GM19035 (cell line): ENCODE measurements at regions not wholly inside any gene's neighbourhood (a gene's known extent, or its start where the extent isn't known, plus 50 kb on each side); places are given as distances from the start of the nearest gene placed in this dataset.
"Not testable (repeated sequence)": the region's sequence is repeated elsewhere in the genome, so short reads cannot be mapped to it uniquely, and the experiment has no call there.

Experiments
- ATAC-seq: cut with Tn5 transposase; IDR thresholded peaks from one replicate; pipeline ENCODE4 v1.9.1; 2021; ENCODE audit not compliant: unreplicated experiment

DNA sequence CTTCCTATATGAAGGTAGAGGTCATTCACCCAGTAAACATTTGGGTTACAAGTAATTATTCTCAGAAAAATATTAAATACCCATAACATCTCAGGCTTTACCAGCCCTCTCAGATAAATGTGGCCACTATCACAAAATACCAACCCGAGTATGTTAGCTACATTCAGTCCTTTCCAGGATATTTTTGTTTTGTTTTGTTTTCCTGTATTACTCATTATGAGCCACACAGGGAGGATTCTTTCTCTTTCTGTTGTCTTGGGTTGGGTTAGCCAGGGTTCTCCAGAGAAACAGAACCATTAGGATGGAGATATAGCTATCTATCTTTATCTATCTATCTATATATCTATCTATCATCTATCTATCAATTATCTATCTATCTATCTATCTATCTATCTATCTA lies 947.6 kb upstream of the MDGA2 start:
- no peak for ATAC-seq

DNA sequence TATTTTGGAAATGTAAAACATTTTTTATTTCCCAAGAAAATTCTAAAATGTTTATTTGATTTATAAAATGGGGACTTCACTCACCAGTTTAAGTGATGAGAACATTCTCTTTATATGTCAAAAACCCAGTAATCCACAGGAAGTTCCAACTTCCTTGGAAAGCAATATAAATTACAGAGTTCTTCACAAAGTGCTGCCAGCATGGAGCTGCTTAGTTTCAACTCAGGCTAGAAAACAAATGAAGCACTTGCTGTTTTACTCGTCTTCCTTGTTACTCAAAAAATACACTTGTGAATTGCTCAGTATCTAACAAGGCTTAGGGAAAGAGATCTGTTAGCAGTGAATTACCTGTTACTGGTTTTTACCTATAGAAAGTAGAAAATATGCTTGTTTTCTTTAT lies 942.7 kb upstream of the MDGA2 start:
- ATAC-seq: no peak

DNA sequence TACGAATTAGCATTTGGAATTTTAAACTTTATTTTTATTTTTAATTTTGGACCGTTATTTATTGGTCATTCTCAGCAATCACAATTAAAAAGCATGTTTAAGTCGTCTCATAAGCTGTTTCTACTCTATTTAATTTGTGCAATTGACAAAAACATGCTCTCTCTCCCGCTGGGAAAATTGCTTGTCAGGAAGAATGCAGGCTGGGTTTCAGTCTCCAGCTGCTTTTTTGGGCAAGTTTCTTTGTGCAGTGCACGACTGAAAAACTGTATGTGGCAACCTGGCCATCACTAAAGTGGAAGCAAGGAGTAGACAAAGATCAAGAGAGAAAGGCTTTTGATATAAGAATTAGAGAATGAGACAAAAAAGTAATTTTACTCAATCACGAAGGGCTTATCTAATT lies 941.5 kb upstream of the MDGA2 start:
- ATAC-seq: no peak

DNA sequence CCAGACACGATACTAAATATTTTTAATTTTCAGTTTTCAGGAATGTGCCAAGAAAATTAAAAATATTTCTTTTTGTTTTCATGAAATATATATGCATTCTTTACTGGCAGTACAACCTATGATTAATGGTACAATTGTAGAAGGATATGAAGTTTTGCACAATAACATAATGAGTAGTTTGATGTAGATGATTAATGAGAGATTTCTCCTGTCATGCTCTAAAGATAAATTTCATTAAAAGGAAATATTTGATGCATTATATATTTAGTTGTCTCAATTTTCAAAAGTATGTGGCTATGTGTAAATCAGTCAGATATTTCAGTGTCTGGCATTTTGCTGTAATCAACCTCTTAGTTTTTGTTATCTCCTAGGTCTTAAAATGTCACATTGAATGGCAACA lies 940.2 kb upstream of the MDGA2 start:
- ATAC-seq: no peak

DNA sequence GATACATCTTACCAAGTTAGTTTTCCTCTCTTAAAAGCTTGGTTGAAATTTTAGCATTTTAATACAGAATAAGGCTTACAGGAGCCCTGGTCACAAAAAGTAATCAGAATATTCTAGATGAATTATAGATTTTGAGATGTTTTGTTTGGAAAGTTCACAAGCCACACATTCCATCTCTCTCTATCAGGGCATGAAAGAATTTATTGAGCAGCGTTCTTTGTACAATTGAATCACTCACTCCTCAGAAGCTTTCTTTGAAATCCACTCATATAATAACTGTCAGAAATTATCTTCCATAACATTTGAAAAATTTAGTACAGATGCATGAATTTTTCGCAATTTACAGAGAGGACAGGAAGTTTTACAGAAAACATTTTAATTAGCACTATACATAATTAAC lies 938.6 kb upstream of the MDGA2 start:
- no peak for ATAC-seq

DNA sequence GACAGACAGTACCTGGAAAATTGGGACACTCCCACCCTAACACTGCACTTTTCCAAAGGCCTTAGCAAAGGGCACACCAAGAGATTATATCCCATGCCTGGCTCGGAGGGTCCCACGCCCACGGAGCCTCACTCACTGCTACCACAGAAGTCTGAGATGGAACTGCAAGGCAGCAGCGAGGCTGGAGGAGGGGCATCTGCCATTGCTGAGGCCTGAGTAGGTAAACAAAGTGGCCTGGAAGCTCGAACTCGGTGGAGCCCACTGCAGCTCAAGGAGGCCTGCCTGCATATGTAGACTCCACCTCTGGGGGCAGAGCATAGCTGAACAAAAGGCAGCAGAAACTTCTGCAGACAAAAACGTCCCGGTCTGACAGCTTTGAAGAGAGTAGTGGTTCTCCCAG lies 931.6 kb upstream of the MDGA2 start:
- not testable (repeated sequence) for ATAC-seq

DNA sequence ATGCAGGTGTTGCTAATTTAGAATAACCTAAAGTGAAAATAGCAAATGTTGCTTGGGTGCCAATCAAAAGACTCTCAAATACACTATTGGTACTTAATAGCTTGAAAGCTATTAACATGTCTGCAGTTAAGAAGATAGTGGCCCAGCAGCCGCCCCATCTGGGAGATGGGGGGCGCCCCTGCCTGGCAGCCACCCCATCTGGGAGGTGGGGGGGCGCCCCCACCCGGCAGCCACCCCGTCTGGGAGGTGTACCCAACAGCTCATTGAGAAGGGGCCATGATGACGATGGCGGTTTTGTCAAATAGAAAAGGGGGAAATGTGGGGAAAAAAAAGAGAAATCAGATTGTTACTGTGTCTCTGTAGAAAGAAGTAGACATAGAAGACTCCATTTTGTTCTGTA lies 923.1 kb upstream of the MDGA2 start:
- ATAC-seq: no peak

DNA sequence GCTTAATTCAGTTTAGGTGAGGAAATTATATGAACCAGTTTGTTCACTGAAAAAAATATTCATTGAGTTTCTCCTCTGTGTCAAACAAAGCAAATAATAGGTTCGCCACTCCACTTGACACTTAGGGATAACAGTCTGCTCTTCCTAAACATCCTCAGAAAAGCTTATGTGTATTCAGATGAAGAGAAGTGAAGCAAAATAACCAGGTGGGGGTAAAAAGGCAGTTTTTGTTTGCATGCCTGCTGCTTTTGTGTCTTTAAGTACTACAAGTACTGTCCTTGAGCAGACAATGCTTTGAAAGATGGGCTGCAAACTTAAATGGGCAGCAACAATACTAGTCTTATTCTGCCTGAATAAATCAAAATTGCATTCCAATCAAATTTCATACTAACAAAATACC lies 910.7 kb upstream of the MDGA2 start:
- no peak for ATAC-seq

DNA sequence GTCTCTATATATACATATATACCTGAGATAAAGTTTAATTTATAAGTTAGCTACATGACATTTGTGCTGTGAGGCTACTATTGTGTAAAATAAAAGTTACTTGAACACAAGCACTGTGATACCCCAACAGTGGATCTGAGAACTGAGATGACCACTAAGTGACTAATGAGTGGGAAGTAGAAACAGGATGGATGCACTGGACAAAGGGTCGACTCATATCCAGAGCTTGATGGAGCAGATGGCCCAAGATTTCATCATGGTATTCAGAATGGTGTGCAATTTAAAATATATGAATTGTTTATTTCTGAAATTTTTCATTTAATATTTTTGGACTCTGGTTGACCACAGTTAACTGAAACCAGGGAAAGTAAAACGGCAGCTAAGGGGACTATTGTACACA lies 908.6 kb upstream of the MDGA2 start:
- ATAC-seq: no peak

DNA sequence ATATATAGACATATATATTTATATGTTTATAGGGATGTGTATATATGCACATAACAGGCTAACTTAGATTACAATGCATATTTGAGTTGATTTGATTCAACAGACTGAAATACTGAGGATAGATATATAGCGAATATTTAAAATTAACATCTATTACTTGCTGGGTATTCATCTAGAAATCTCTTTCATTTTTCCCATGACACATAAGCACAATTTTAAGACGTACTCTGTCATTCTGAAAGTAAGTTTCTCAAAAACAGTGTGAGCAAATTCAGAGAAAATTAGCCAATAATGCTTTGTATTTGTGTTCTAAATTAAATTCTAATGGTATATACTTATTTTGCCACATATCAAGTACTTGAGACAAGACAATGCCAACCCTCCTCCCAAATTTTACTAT lies 907.5 kb upstream of the MDGA2 start:
- no peak for ATAC-seq

DNA sequence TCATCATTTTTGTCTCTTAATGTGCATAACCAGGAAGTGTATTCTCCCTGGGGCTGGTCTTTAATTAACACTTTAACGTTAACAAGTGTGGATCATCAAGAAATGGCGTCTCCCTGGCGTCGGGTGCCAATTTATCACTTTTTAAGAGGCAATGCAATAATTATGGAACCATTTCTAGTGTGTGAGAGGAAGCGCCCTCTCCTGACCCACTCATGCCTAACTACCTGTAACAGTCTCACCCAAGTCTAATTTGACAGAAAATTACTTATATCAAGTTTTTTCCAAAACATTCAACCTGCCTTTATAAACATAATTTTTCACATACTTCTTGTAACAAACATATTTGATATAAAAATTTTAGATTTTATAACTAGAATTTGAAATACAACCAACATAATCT lies 905.3 kb upstream of the MDGA2 start:
- no peak for ATAC-seq

DNA sequence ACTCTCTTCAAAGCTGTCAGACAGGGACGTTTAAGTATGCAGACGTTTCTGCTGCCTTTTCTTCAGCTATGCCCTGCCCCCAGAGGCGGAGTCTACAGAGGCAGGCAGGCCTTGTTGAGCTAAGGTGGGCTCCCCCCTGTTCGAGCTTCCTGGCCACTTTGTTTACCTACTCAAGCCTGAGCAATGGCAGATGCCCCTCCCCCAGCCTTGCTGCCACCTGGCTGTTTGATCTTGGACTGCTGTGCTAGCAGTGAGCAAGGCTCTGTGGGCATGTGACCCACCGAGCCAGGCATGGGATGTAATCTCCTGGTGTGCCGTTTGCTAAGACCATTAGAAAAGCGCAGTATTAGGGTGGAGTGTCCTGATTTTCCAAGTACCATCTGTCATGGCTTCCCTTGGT lies 900.4 kb upstream of the MDGA2 start:
- no peak for ATAC-seq

DNA sequence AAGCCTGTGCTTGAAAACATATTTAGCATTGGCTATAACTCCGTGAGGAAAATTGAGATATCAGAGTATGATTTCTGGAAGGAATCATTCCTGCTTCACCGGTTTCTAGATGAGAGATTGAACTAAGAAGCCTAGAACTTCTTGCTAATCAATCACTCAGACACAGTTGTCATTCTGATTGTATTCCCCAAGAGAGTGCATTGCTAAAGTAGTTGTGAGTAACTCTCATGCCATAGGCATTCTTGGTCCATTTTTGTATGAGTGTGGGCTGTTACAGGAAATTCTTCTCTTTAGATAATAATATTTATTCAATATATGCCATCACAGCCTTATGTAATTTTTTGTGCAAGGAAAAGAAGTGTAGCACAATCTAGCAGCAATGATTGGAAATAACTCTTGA lies 893.3 kb upstream of the MDGA2 start:
- no peak for ATAC-seq

DNA sequence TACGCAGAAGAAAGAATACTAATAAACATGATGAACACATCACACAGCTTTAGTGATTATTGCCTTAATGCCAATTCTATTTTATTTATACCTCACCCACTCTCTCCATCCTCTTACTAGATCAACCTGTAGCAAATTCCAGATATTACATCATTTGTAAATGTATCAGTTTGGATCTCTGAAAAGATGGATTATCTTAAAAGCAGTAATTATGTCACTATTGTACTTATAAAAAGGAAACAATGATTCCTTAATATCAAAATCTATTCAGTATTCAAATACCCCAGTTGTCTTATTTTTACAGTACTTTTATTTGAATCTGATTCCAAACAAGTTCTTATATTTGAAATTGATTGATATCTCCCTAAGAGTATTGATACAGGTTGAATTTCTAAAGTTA lies 892.8 kb upstream of the MDGA2 start:
- ATAC-seq: no peak

DNA sequence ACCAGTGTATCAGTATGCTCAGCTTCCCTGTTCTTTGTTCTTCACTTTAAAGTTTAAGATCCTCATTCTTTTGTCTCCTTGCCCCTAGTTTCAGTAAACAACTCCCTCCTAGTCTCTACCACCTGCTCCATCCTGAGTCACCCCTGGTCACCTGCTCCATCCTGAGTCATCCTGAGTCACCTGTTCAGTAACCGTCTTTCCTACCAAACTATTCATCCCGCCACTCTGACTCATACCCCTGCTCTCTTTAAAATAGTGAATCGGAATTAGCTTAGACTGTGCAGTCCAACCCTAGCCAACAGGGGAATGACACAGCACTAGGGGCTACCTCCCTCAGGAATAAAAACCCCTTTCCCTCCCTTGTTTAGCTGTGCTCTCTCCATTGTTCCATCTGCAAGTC lies 888.1 kb upstream of the MDGA2 start:
- ATAC-seq: no peak

DNA sequence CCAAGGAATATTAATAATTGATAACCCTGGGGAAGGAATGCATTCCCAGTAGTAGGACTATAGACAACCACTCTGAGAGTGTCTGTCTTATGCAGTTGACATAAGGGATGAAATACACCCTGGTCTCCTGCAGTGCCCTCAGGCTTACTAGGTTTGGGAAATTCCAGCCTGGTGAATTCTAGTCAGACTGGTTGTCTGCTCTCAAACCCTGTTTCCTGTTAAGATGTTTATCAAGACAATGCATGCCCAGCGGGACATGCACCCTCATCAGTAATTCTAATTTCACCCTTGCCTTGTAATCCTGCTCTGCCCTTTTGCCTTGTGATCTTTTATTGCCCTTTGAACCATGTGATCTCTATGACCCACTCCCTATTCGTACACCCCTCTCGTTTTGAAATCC lies 886.0 kb upstream of the MDGA2 start:
- not testable (repeated sequence) for ATAC-seq

DNA sequence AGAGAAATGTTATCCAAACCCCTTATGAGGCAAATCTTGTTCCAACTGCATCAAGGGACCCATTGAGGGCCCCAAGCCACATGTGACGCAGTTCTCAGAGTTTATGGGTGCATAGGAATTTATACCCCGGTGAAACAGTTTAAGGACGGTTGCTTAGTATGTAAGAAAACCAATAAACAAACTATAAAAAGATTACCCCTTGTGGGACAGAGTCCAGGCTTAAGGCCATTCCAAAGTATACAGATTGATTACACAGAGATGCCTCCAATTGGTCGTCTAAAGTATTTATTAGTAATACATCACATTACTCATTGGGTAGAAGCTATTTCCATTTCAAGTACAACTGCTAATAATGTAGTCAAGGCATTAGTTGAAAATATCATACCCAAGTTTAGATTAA lies 885.0 kb upstream of the MDGA2 start:
- ATAC-seq: no peak

DNA sequence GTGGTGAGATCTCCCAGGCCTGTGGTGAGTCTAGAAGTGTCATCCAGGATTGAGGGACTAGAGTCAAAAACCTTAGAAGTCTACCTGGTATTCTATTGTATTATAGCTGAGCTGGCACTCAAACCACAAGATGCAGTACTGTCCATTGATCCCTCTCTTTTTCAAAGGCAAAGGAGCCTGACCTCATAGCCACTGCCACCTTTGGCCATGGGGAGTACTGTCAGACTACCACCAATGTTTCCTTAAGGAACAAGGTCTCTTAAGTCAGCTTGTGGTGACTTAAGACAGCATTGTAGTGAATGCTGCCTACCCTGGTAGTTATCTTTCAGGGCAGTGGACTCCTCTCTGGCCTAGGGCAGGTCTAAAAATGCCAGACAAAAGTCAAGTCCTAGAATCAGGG lies 878.0 kb upstream of the MDGA2 start:
- ATAC-seq: no peak

DNA sequence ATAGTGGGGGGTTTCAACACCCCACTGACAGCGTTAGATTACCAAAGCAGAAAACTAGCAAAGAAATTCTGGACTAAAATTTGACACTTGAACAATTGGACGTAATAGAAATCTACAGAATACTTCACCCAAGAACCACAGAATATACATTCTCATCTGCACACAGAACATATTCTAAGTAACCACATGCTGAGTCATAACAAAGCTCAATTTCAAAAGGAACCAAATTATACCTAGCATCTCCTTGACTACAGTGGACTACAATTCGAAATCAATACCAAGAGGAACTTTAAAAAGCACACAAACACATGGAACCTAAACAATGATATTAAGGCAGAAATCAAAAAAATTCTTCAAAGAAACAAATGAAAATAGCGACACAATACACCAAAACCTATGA lies 871.6 kb upstream of the MDGA2 start:
- no peak for ATAC-seq

DNA sequence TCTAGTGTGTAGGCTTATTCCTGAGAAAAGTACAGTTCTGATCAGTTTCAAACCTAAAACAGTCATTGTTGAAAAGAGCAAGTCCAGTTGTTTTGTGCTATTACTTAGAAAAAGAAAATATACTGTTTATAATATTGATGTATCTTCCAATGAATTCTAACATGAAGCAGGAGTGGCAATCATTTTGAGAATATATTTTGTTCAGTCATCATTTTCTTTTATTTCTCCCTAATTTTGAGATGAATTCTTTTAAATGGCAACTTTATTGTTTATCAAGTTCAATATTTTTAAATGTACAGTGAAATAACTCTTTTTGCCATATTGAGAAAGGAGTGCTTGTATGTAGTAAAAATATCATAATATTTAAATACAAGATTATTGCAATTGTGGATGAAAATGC lies 862.2 kb upstream of the MDGA2 start:
- no peak for ATAC-seq

DNA sequence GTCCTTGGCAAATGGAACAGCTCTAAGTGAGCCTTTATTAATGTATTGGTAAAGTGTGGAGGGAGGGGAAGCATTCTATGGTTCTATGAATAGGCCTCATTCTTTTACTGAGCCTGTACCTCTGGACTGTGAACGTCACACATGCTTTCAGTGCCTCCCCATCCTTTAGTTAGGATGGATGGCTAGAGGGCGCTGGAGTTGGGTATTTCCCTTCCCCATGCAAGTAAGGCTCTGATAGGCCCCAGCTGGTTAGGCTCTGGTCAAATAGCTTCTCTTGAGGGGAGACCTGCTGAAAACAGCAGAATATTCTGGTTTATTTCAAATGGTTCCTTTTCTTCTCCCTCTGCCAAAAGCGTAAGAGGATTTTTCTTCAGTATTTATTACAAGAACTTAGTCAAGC lies 860.9 kb upstream of the MDGA2 start:
- no peak for ATAC-seq

DNA sequence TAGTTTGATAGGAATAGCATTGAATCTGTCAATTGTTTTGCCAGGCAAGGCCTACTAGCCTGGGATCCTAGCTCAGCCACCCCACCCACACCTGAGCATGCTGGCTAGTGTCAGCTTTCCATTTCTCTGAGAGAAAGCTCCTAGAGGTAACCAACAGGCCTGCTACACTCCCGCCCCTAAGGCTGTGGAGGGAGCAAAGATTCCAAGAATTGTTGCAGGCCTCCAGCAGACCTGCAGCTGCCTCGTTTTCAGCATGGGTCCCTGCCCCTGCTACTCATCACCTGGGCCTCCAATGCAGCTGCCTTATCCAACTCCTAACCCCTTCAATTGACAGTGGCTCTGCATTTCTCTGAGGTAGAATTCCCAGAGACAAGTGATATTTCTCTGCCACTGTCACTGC lies 852.4 kb upstream of the MDGA2 start:
- ATAC-seq: no peak

DNA sequence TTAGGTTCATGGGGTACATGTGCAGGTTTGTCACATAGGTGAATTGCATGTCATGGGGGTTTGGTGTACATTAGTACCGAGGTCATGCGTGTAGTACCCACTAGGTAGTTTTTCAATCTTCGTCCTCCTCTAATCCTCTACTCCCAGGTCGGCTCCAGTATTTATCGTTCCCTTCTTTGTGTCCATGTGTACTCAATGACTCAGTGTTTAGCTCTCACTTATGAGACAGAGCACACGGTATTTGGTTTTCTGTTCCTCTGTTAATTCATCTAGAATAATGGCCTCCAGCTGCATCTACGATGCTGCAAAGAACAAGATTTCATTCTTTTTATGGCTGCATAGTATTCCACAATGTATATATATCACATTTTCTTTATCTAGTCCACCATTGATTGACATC lies 850.9 kb upstream of the MDGA2 start:
- no peak for ATAC-seq

DNA sequence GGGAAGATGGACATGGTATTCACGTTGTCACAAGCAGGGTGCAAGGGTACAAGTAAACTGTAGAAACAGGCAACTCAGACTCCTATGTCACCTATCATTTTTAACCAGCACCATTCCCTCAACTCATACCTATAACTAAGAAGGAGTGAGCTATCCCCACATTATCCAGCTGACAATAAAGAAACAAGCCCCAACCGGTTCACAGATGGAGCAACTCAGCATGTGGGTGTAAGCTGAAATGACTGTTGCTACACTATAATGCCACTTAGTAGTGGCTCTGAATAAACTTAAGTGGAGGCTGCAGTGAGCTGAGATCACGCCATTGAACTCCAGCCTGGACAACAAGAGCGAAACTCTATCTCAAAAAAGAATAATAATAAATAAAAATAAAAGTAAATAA lies 829.5 kb upstream of the MDGA2 start:
- no peak for ATAC-seq
